ENCODE measurements at regions not wholly inside any gene's neighbourhood (a gene's known extent, or its start where the extent isn't known, plus 50 kb on each side); places are given as distances from the start of the nearest gene placed in this dataset.

- no peak overlapping the region for H3K4me3 ChIP-seq
- TF ChIP-seq EZH2phosphoT487 (IDR thresholded peaks at IDR 0.05; ENCODE audit: unreplicated experiment): no peak
- TF ChIP-seq ZNF114 (CRISPR knock-in tag; IDR thresholded peaks at IDR 0.05): no peak
- no peak for TF ChIP-seq EZH2 (IDR thresholded peaks at IDR 0.05; ENCODE audit: low read depth, unreplicated experiment)
- no peak for TF ChIP-seq ZNF462 (CRISPR knock-in tag; IDR thresholded peaks at IDR 0.05)
- TF ChIP-seq STAT1 (IDR thresholded peaks at IDR 0.05; ENCODE audit: unreplicated experiment): no peak
Measured at GRCh38 chr5:42875211-42875610, 63.5 kb upstream of the SELENOP start.

GRCh38 chr5:42874621-42875198, 63.0 kb upstream of the SELENOP start:
- H4K20me1 ChIP-seq (replicated peaks; ENCODE audit: insufficient read depth): no peaks in the 10 kb centered on the region
- no peak overlapping the region for H3K4me2 ChIP-seq
- no peak overlapping the region for H3K4me3 ChIP-seq
- Mint-ChIP-seq H3K4me3 (no peak overlapping the region), H3K9me3 (0 out of 3 replicates have a peak, but pooled peaks cover 2% of the 10 kb centered on the region), H3K27me3 (ENCODE audit: insufficient read depth, low read depth, poor library complexity) (peaks cover 2% of the 10 kb centered on the region), H3K36me3 (ENCODE audit: low read depth) (no peaks in the 10 kb centered on the region; the same call in 2 of the 3 replicates), H3K4me1 (0 out of 3 replicates have a peak, but pooled peaks cover 4% of the 10 kb centered on the region), H3K27ac (no peak overlapping the region)
- H3K9me2 ChIP-seq (ENCODE audit: insufficient read depth): peaks cover 7% of the 10 kb centered on the region; the same call in 1 of the 2 replicates
- H3K27me3 ChIP-seq (ENCODE audit: insufficient read depth): no peaks in the 10 kb centered on the region
- H3F3A ChIP-seq (replicated peaks; ENCODE audit: low read depth): no peaks in the 10 kb centered on the region
- ATAC-seq (no peak), DNase-seq (ENCODE audit: low spot score) (no peak)
- H3K36me3 ChIP-seq (ENCODE audit: insufficient read depth): no peaks in the 10 kb centered on the region
- H3K79me2 ChIP-seq (replicated peaks; ENCODE audit: insufficient read depth): no peaks in the 10 kb centered on the region
- H3K4me1 ChIP-seq (ENCODE audit: insufficient read depth): no peaks in the 10 kb centered on the region
- no peak overlapping the region for H3K27ac ChIP-seq (ENCODE audit: low read depth)
- H2AFZ ChIP-seq: no peak overlapping the region
- TF ChIP-seq REST (IDR thresholded peaks at IDR 0.05; ENCODE audit: unreplicated experiment) (no peak), ETS1 (IDR thresholded peaks at IDR 0.05) (no peak), POLR2AphosphoS5 (IDR thresholded peaks at IDR 0.05; ENCODE audit: low read depth) (no peak), ZNF114 (CRISPR knock-in tag; IDR thresholded peaks at IDR 0.05) (no peak), STAT1 (IDR thresholded peaks at IDR 0.05; ENCODE audit: unreplicated experiment) (no peak)

More at GRCh38 chr5:42875211-42875610, 63.5 kb upstream of the SELENOP start:
- no peak overlapping the region for H3K4me3 Mint-ChIP-seq
- Histone ChIP-seq H3K79me2 (replicated peaks; ENCODE audit: insufficient read depth) (no peaks in the 10 kb centered on the region), H3K4me2 (no peak overlapping the region), H3K9me2 (ENCODE audit: insufficient read depth) (peaks cover 4% of the 10 kb centered on the region; the same call in 1 of the 2 replicates), H2AFZ (no peak overlapping the region; the same call in 1 of the 2 replicates), H3F3A (replicated peaks; ENCODE audit: low read depth) (no peaks in the 10 kb centered on the region), H4K20me1 (replicated peaks; ENCODE audit: insufficient read depth) (no peaks in the 10 kb centered on the region), H3K27me3 (ENCODE audit: insufficient read depth) (no peaks in the 10 kb centered on the region), H3K36me3 (ENCODE audit: insufficient read depth) (no peaks in the 10 kb centered on the region), H3K4me1 (ENCODE audit: insufficient read depth) (no peaks in the 10 kb centered on the region), H3K27ac (ENCODE audit: low read depth) (no peak overlapping the region)
- no peak for DNase-seq (ENCODE audit: low spot score)
- no peak overlapping the region for H3K27ac Mint-ChIP-seq
- no peaks in the 10 kb centered on the region for H3K36me3 Mint-ChIP-seq (ENCODE audit: low read depth)
- no peak for ATAC-seq
- no peaks in the 10 kb centered on the region for H3K9me3 Mint-ChIP-seq
- 0 out of 3 replicates have a peak, but pooled peaks cover 4% of the 10 kb centered on the region for H3K4me1 Mint-ChIP-seq
- H3K27me3 Mint-ChIP-seq (ENCODE audit: insufficient read depth, low read depth, poor library complexity): peaks cover 2% of the 10 kb centered on the region

All from GM23338 (cell line).